ENCODE measurements at regions not wholly inside any gene's neighbourhood (a gene's known extent, or its start where the extent isn't known, plus 50 kb on each side); places are given as distances from the start of the nearest gene placed in this dataset.

- no peak for DNase-seq (ENCODE audit: low spot score in 2 of 2)
- intact Hi-C loops (cut with DNase I; ENCODE audit: low total_unique reads) = no loop called here
- WGBS, 2 donors = 37 to 47% methylated on average over 3 of the region's 3 CpGs
- no peak overlapping the region for H3K4me3 ChIP-seq (ENCODE audit: low read depth, poor library complexity, severe bottlenecking)
- TF ChIP-seq CTCF (IDR thresholded peaks at IDR 0.05) (no peak), POLR2A (IDR thresholded peaks at IDR 0.05) (no peak)
These were observed 205.9 kb downstream of the IKZF2 start for GRCh38 chr2:212945526-212945925.

- WGBS, 2 donors = 72 to 78% methylated on average over 3 of the region's 3 CpGs
- no peak for TF ChIP-seq POLR2A (IDR thresholded peaks at IDR 0.05)
- no peak for TF ChIP-seq CTCF (IDR thresholded peaks at IDR 0.05)
These were observed 208.1 kb downstream of the IKZF2 start for GRCh38 chr2:212943351-212943750.

GRCh38 chr2:212941361-212941760 is 210.1 kb downstream of the IKZF2 start:
- WGBS, 2 donors = 58 to 61% methylated on average over 2 of the region's 2 CpGs
- intact Hi-C loops (cut with DNase I; ENCODE audit: low total_unique reads) = no loop called here
- TF ChIP-seq POLR2A (IDR thresholded peaks at IDR 0.05) = no peak
- no peak for TF ChIP-seq CTCF (IDR thresholded peaks at IDR 0.05)
- no peak for DNase-seq (ENCODE audit: low spot score in 2 of 2)
- no peak overlapping the region for H3K4me3 ChIP-seq (ENCODE audit: low read depth, poor library complexity, severe bottlenecking)

More at GRCh38 chr2:212943351-212943750, 208.1 kb downstream of the IKZF2 start:
- H3K4me3 ChIP-seq (ENCODE audit: low read depth, poor library complexity, severe bottlenecking) = no peak overlapping the region
- intact Hi-C loops (cut with DNase I; ENCODE audit: low total_unique reads) = no loop called here
- no peak for DNase-seq (ENCODE audit: low spot score in 2 of 2)

GRCh38 chr2:212940816-212941215 is 210.6 kb downstream of the IKZF2 start:
- no peak for TF ChIP-seq POLR2A (IDR thresholded peaks at IDR 0.05)
- TF ChIP-seq CTCF (IDR thresholded peaks at IDR 0.05) = no peak
- 17 to 20% methylated on average over 2 of the region's 2 CpGs for WGBS, 2 donors
- peak in 1 of 2 donors; percentile 32 for DNase-seq (ENCODE audit: low spot score in 2 of 2)
- intact Hi-C loops (cut with DNase I; ENCODE audit: low total_unique reads) = no loop called here
- H3K4me3 ChIP-seq (ENCODE audit: low read depth, poor library complexity, severe bottlenecking) = no peak overlapping the region

GRCh38 chr2:212939777-212940531 is 211.5 kb downstream of the IKZF2 start:
- TF ChIP-seq CTCF (IDR thresholded peaks at IDR 0.05) (no peak), POLR2A (IDR thresholded peaks at IDR 0.05) (no peak)
- DNase-seq (ENCODE audit: low spot score in 2 of 2) = no peak
- intact Hi-C loops (cut with DNase I; ENCODE audit: low total_unique reads) = no loop called here
- WGBS, 2 donors = 47 to 50% methylated on average over 8 of the region's 8 CpGs
- H3K4me3 ChIP-seq (ENCODE audit: low read depth, poor library complexity, severe bottlenecking) = no peak overlapping the region

Measured in lower leg skin (tissue), 4 donors.